ENCODE measurements at regions not wholly inside any gene's neighbourhood (a gene's known extent, or its start where the extent isn't known, plus 50 kb on each side); places are given as distances from the start of the nearest gene placed in this dataset.
"Not testable (repeated sequence)": the region's sequence is repeated elsewhere in the genome, so short reads cannot be mapped to it uniquely, and the experiment has no call there.

GRCh38 chr4:28514766-28515165, 1654.1 kb downstream of the STIM2 start:
- not testable (repeated sequence) for H3K27ac Mint-ChIP-seq, H3K36me3 Mint-ChIP-seq, H3K9me3 Mint-ChIP-seq

GRCh38 chr4:28518561-28519165, 1658.0 kb downstream of the STIM2 start:
- Mint-ChIP-seq H3K4me3 (no peak overlapping the region), H3K4me1 (no peaks in the 10 kb centered on the region), H3K9me3 (no peaks in the 10 kb centered on the region), H3K27ac (no peak overlapping the region), H3K27me3 (no peaks in the 10 kb centered on the region), H3K36me3 (no peaks in the 10 kb centered on the region)

More at GRCh38 chr4:28514766-28515165, 1654.1 kb downstream of the STIM2 start:
- not testable (repeated sequence) for H3K4me3 Mint-ChIP-seq, H3K4me1 Mint-ChIP-seq, H3K27me3 Mint-ChIP-seq

GRCh38 chr4:28523681-28524190, 1663.1 kb downstream of the STIM2 start:
- Mint-ChIP-seq H3K4me1 (no peaks in the 10 kb centered on the region), H3K9me3 (peaks cover 5% of the 10 kb centered on the region), H3K4me3 (no peak overlapping the region), H3K27me3 (no peaks in the 10 kb centered on the region), H3K36me3 (no peaks in the 10 kb centered on the region), H3K27ac (no peak overlapping the region)

- H3K4me1 Mint-ChIP-seq = no peaks in the 10 kb centered on the region
Measured at GRCh38 chr4:28536124-28536523, 1675.5 kb downstream of the STIM2 start.

GRCh38 chr4:28545986-28546385, 1685.3 kb downstream of the STIM2 start:
- Mint-ChIP-seq H3K36me3 (no peaks in the 10 kb centered on the region), H3K4me1 (no peaks in the 10 kb centered on the region), H3K27ac (no peak overlapping the region), H3K4me3 (no peak overlapping the region), H3K9me3 (peaks cover 2% of the 10 kb centered on the region), H3K27me3 (no peaks in the 10 kb centered on the region)

More at GRCh38 chr4:28536124-28536523, 1675.5 kb downstream of the STIM2 start:
- H3K9me3 Mint-ChIP-seq = peaks cover 9% of the 10 kb centered on the region
- H3K27ac Mint-ChIP-seq = no peak overlapping the region
- H3K27me3 Mint-ChIP-seq = no peaks in the 10 kb centered on the region
- H3K36me3 Mint-ChIP-seq = no peaks in the 10 kb centered on the region
- H3K4me3 Mint-ChIP-seq = no peak overlapping the region

- no peaks in the 10 kb centered on the region for H3K27me3 Mint-ChIP-seq
Measured at GRCh38 chr4:28548136-28548535, 1687.5 kb downstream of the STIM2 start.

GRCh38 chr4:28548594-28548993, 1688.0 kb downstream of the STIM2 start:
- H3K36me3 Mint-ChIP-seq = no peaks in the 10 kb centered on the region
- no peaks in the 10 kb centered on the region for H3K4me1 Mint-ChIP-seq
- no peak overlapping the region for H3K4me3 Mint-ChIP-seq
- H3K27me3 Mint-ChIP-seq = no peaks in the 10 kb centered on the region
- H3K27ac Mint-ChIP-seq = no peak overlapping the region
- peaks cover 5% of the 10 kb centered on the region for H3K9me3 Mint-ChIP-seq

More at GRCh38 chr4:28548136-28548535, 1687.5 kb downstream of the STIM2 start:
- H3K4me1 Mint-ChIP-seq = no peaks in the 10 kb centered on the region
- H3K9me3 Mint-ChIP-seq = peaks cover 5% of the 10 kb centered on the region
- no peak overlapping the region for H3K27ac Mint-ChIP-seq
- H3K36me3 Mint-ChIP-seq = no peaks in the 10 kb centered on the region
- H3K4me3 Mint-ChIP-seq = no peak overlapping the region

GRCh38 chr4:28555866-28556265, 1695.2 kb downstream of the STIM2 start:
- Mint-ChIP-seq H3K27me3 (no peaks in the 10 kb centered on the region), H3K27ac (no peak overlapping the region), H3K9me3 (peaks cover 4% of the 10 kb centered on the region), H3K36me3 (no peaks in the 10 kb centered on the region), H3K4me3 (no peak overlapping the region), H3K4me1 (no peaks in the 10 kb centered on the region)

GRCh38 chr4:28557755-28558154, 1697.1 kb downstream of the STIM2 start:
- Mint-ChIP-seq H3K27ac (no peak overlapping the region), H3K27me3 (no peaks in the 10 kb centered on the region), H3K4me3 (no peak overlapping the region), H3K9me3 (no peaks in the 10 kb centered on the region), H3K36me3 (no peaks in the 10 kb centered on the region), H3K4me1 (no peaks in the 10 kb centered on the region)

- Mint-ChIP-seq H3K27ac (no peak overlapping the region), H3K4me3 (no peak overlapping the region), H3K27me3 (no peaks in the 10 kb centered on the region), H3K4me1 (no peaks in the 10 kb centered on the region), H3K36me3 (no peaks in the 10 kb centered on the region), H3K9me3 (no peaks in the 10 kb centered on the region)
Measured at GRCh38 chr4:28558895-28559294, 1698.3 kb downstream of the STIM2 start.

- Mint-ChIP-seq H3K4me3 (no peak overlapping the region), H3K36me3 (no peaks in the 10 kb centered on the region), H3K9me3 (peaks cover 6% of the 10 kb centered on the region)
Measured at GRCh38 chr4:28562913-28563312, 1702.3 kb downstream of the STIM2 start.

GRCh38 chr4:28565396-28565795, 1704.8 kb downstream of the STIM2 start:
- H3K4me1 Mint-ChIP-seq = no peaks in the 10 kb centered on the region

More at GRCh38 chr4:28562913-28563312, 1702.3 kb downstream of the STIM2 start:
- Mint-ChIP-seq H3K27ac (no peak overlapping the region), H3K4me1 (no peaks in the 10 kb centered on the region), H3K27me3 (no peaks in the 10 kb centered on the region)

GRCh38 chr4:28600958-28601357, 1740.3 kb downstream of the STIM2 start:
- Mint-ChIP-seq H3K36me3 (no peaks in the 10 kb centered on the region), H3K4me1 (no peaks in the 10 kb centered on the region), H3K27ac (no peak overlapping the region), H3K27me3 (no peaks in the 10 kb centered on the region), H3K9me3 (peaks cover 15% of the 10 kb centered on the region), H3K4me3 (no peak overlapping the region)

More at GRCh38 chr4:28565396-28565795, 1704.8 kb downstream of the STIM2 start:
- H3K36me3 Mint-ChIP-seq = no peaks in the 10 kb centered on the region
- H3K9me3 Mint-ChIP-seq = peaks cover 12% of the 10 kb centered on the region
- no peak overlapping the region for H3K4me3 Mint-ChIP-seq
- no peak overlapping the region for H3K27ac Mint-ChIP-seq
- H3K27me3 Mint-ChIP-seq = no peaks in the 10 kb centered on the region

GRCh38 chr4:28621591-28621990, 1761.0 kb downstream of the STIM2 start:
- H3K9me3 Mint-ChIP-seq = peaks cover 8% of the 10 kb centered on the region
- H3K36me3 Mint-ChIP-seq = no peaks in the 10 kb centered on the region
- no peak overlapping the region for H3K27ac Mint-ChIP-seq
- H3K4me3 Mint-ChIP-seq = no peak overlapping the region
- no peaks in the 10 kb centered on the region for H3K27me3 Mint-ChIP-seq
- no peaks in the 10 kb centered on the region for H3K4me1 Mint-ChIP-seq

- H3K27me3 Mint-ChIP-seq = no peaks in the 10 kb centered on the region
- peaks cover 5% of the 10 kb centered on the region for H3K9me3 Mint-ChIP-seq
- no peak overlapping the region for H3K27ac Mint-ChIP-seq
- no peaks in the 10 kb centered on the region for H3K36me3 Mint-ChIP-seq
- no peaks in the 10 kb centered on the region for H3K4me1 Mint-ChIP-seq
- H3K4me3 Mint-ChIP-seq = no peak overlapping the region
Measured at GRCh38 chr4:28636971-28637370, 1776.3 kb downstream of the STIM2 start.

- no peaks in the 10 kb centered on the region for H3K36me3 Mint-ChIP-seq
- H3K27ac Mint-ChIP-seq = no peak overlapping the region
- H3K9me3 Mint-ChIP-seq = no peaks in the 10 kb centered on the region
- H3K4me1 Mint-ChIP-seq = no peaks in the 10 kb centered on the region
- H3K27me3 Mint-ChIP-seq = no peaks in the 10 kb centered on the region
- no peak overlapping the region for H3K4me3 Mint-ChIP-seq
Measured at GRCh38 chr4:28639747-28640146, 1779.1 kb downstream of the STIM2 start.

- no peaks in the 10 kb centered on the region for H3K27me3 Mint-ChIP-seq
- no peak overlapping the region for H3K4me3 Mint-ChIP-seq
- no peaks in the 10 kb centered on the region for H3K36me3 Mint-ChIP-seq
- H3K4me1 Mint-ChIP-seq = no peaks in the 10 kb centered on the region
- no peaks in the 10 kb centered on the region for H3K9me3 Mint-ChIP-seq
- H3K27ac Mint-ChIP-seq = no peak overlapping the region
Measured at GRCh38 chr4:28654618-28655017, 1794.0 kb downstream of the STIM2 start.

All from activated naive CD4-positive, alpha-beta T cell treated with anti-CD3 and anti-CD28 coated beads, Interleukin-2, amount 50 U/mL, for 24 hours (primary cell).